Urinary bladder (tissue), 3 donors: ENCODE measurements at regions not wholly inside any gene's neighbourhood (a gene's known extent, or its start where the extent isn't known, plus 50 kb on each side); places are given as distances from the start of the nearest gene placed in this dataset.

ENCODE experiments used
- DNase-seq: peaks from one replicate; pipeline ENCODE4 v3.0.0-alpha.2; 2015; ENCODE audit errors: extremely low spot score
- H3K27ac ChIP-seq: one replicate; pipeline ENCODE4 v1.5.1; 2013; ENCODE audit warnings: low read depth, mild to moderate bottlenecking, moderate library complexity
- H3K36me3 ChIP-seq: one replicate; pipeline ENCODE4 v1.6.1; 2013; ENCODE audit warnings: mild to moderate bottlenecking, moderate library complexity; ENCODE audit not compliant: insufficient read depth
- H3K4me1 ChIP-seq: one replicate; pipeline ENCODE4 v1.6.1; 2013; ENCODE audit warnings: mild to moderate bottlenecking, moderate library complexity; ENCODE audit not compliant: insufficient read depth
- H3K4me3 ChIP-seq: one replicate; pipeline ENCODE4 v1.5.1; 2013; ENCODE audit warnings: low read depth, low read length
- WGBS: extraction: QIAGEN DNeasy Blood & Tissue Kit; methylation state at CpG from one replicate; pipeline ENCODE4 v1.1.7; 2013; 5-methylcytosine and 5-hydroxymethylcytosine counted together
- donor health status: healthy with polysubstance abuse.
- donor health status: healthy.

- Histone ChIP-seq H3K36me3 (peaks cover 2% of the 10 kb centered on the region), H3K27ac (no peak overlapping the region), H3K4me3 (no peak overlapping the region), H3K4me1 (no peaks in the 10 kb centered on the region)
- DNase-seq, result no peak
- 74% methylated on average over 14 of the region's 14 CpGs for WGBS
These were observed 98.8 kb upstream of the CITED2 start for GRCh38 chr6:139473231-139473701.

GRCh38 chr6:139472351-139473015 lies 98.0 kb upstream of the CITED2 start:
- DNase-seq, result no peak
- no peak overlapping the region for H3K4me3 ChIP-seq
- H3K27ac ChIP-seq, result no peak overlapping the region
- WGBS, result 72% methylated on average over 12 of the region's 12 CpGs
- H3K4me1 ChIP-seq, result no peaks in the 10 kb centered on the region
- peaks cover 2% of the 10 kb centered on the region for H3K36me3 ChIP-seq

- H3K4me3 ChIP-seq, result no peak overlapping the region
- DNase-seq, result no peak
- H3K4me1 ChIP-seq, result no peaks in the 10 kb centered on the region
- peaks cover 2% of the 10 kb centered on the region for H3K36me3 ChIP-seq
- WGBS, result 96% methylated on average over 8 of the region's 8 CpGs
- H3K27ac ChIP-seq, result no peak overlapping the region
These were observed 96.5 kb upstream of the CITED2 start for GRCh38 chr6:139470997-139471396.

DNA sequence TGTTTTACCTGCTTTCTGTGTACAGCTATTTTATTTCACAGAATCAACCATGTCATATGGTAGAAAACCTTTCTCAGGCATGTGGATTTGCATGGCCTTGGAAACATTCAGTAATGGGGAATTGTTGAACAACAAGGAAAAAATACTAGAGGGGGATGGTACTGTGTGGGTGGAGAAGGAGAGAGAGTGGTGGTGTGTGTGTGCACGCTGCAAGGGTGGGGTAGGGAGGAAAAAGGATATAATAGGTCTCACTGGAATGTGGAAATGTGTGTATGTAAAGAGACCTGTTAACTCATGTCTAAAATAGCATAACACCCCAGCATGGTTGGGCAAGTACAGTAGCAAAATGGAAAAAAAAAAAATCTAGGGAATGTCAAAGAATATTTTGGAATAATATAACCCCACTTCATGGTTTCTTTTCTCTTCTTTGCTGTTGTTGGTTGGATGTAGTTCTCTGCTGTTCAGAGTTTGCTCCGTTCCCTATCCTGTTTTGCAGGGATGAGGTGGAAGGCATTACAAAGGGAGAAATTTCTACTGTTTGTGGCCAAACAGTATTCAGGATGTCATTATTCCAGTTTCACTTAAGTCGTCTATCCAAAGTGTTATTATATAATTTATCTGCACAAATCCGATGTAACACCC lies 93.9 kb upstream of the CITED2 start:
- Histone ChIP-seq H3K27ac (no peak overlapping the region), H3K4me1 (no peaks in the 10 kb centered on the region), H3K4me3 (no peak overlapping the region), H3K36me3 (no peaks in the 10 kb centered on the region)
- 79% methylated on average over 4 of the region's 4 CpGs for WGBS
- peak; percentile 40 for DNase-seq

DNA sequence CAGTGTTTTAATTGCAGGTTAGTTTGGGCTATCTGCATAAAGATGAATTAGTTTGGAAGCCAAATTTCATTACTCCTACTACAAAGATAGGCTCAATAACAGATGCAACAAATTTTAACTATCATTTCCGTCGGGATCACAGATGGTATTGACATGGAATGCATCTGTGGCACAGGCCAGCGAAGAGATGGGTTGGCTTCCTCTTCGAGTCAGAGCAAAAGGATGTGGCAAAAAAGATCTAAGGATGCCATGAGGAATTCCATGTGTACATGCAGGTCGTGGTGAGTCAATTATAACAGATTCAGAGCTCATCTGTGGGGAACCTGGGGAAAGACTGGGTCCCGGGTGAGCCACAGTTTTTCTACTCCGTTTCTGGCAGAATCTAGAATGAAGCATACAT lies 83.0 kb upstream of the CITED2 start:
- WGBS, result 77% methylated on average over 7 of the region's 7 CpGs
- Histone ChIP-seq H3K27ac (no peak overlapping the region), H3K36me3 (no peaks in the 10 kb centered on the region), H3K4me1 (no peaks in the 10 kb centered on the region), H3K4me3 (no peak overlapping the region)
- no peak for DNase-seq

DNA sequence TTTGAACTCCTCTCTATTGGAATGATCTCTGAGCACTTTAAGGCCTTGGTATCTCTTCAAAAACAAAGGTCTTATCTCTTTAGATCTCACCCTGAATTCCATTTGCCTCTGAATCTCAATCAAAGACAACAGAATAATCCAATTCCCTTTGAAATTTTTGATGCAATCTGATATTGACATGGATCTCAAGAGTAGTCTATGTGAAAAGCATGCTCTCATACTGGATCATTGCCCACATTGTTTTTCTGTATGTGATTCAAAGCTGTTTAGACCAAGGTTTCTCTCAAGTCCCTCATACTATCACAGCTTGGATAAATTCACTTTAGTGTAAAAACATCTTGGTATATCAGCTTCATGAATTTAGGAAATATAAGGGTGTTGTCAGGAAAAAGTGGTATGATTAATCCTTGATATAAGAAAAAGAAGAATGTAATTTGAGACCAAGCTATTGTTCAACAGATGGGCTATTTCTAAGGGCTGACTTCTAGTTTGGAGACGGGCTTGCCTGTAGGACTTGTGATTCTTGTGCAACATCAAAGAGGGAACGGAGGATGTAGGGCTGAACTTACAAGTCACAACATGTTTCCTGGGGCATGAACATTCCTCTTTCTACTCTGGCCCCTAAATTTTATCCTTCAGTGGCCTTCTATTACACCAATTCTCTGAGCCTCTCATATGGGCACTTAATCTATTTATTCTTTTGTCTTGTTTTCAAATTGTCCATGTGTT lies 77.9 kb upstream of the CITED2 start:
- Histone ChIP-seq H3K4me3 (no peak overlapping the region), H3K4me1 (no peaks in the 10 kb centered on the region), H3K27ac (no peak overlapping the region), H3K36me3 (no peaks in the 10 kb centered on the region)
- 78% methylated on average over 2 of the region's 2 CpGs for WGBS
- no peak for DNase-seq

GRCh38 chr6:139449611-139450000 lies 75.2 kb upstream of the CITED2 start:
- Histone ChIP-seq H3K4me3 (no peak overlapping the region), H3K27ac (no peak overlapping the region), H3K36me3 (no peaks in the 10 kb centered on the region), H3K4me1 (no peaks in the 10 kb centered on the region)
- no peak for DNase-seq

DNA sequence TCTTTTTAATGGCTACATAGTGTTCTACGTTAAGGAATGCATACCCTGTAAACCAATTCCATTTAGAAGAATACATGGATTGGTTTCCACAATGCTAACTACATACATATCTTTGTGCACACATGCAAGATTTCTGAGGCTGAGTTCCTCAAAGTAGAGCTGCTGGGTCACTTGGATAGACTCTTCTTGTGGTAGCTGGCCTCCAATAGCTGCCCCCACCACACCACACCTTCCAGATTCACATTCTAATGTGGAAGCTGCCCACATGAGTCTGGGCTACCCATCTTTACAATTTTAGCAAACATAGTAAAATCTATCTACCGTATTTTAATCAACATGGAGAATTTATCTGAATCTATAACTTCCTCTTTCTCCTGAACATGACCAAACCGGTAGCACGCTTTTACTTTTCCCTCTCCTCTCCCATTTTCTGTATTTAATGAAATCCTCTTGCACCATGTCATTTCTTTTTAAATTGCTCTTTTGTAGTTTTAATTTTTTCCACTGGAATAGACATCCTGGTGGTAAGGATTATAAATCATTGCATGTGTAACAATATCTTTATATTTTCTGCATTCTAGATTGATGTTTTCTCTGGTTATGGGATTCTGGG lies 74.7 kb upstream of the CITED2 start:
- Histone ChIP-seq H3K4me1 (no peaks in the 10 kb centered on the region), H3K4me3 (no peak overlapping the region), H3K27ac (no peak overlapping the region), H3K36me3 (no peaks in the 10 kb centered on the region)
- 84% methylated on average over 4 of the region's 4 CpGs for WGBS
- no peak for DNase-seq

DNA sequence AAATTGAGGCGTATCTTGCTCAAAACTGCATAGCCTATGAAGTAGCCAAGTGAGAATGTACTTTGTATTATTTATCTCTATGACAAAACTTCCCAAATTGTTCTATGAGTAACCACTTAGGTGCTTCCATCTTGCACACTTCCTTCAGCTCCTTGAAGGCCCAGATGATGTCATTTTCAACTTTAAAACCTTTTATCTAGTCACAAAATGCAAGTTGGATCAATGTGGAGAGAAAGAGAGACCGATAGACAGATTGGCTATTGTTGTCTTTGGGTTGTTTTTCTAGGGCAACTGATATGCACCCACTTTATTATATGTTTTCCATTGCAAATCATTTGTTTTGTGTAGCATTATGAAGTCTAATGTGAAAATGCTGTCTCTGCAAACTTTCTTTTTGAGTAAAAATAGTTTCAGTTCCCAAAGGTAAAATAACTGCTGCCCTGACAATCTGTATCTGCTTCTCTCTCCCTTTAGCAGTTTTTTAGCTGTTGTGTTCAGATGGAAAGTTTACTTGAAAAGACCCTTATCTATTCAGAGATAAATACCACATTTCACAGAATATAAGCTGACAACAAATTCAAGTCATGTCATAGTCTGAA lies 73.7 kb upstream of the CITED2 start:
- 84% methylated on average over 2 of the region's 2 CpGs for WGBS
- no peaks in the 10 kb centered on the region for H3K4me1 ChIP-seq
- H3K27ac ChIP-seq, result no peak overlapping the region
- no peak for DNase-seq
- no peak overlapping the region for H3K4me3 ChIP-seq
- H3K36me3 ChIP-seq, result no peaks in the 10 kb centered on the region

GRCh38 chr6:139447656-139447975 lies 73.2 kb upstream of the CITED2 start:
- WGBS, result 99% methylated on average over 1 of the region's 1 CpG
- no peak overlapping the region for H3K27ac ChIP-seq
- no peaks in the 10 kb centered on the region for H3K36me3 ChIP-seq
- DNase-seq, result no peak
- no peak overlapping the region for H3K4me3 ChIP-seq
- no peaks in the 10 kb centered on the region for H3K4me1 ChIP-seq

GRCh38 chr6:139446768-139447655 lies 72.6 kb upstream of the CITED2 start:
- 91% methylated on average over 6 of the region's 6 CpGs for WGBS
- no peak overlapping the region for H3K4me3 ChIP-seq

GRCh38 chr6:139446138-139446715 lies 71.8 kb upstream of the CITED2 start:
- no peak overlapping the region for H3K4me3 ChIP-seq
- no peaks in the 10 kb centered on the region for H3K4me1 ChIP-seq
- no peak overlapping the region for H3K27ac ChIP-seq
- H3K36me3 ChIP-seq, result no peaks in the 10 kb centered on the region
- 89% methylated on average over 5 of the region's 5 CpGs for WGBS
- no peak for DNase-seq

More at GRCh38 chr6:139446768-139447655, 72.6 kb upstream of the CITED2 start:
- H3K4me1 ChIP-seq, result no peaks in the 10 kb centered on the region
- H3K36me3 ChIP-seq, result no peaks in the 10 kb centered on the region
- no peak for DNase-seq
- no peak overlapping the region for H3K27ac ChIP-seq
